Fibroblast of pulmonary artery (primary cell): ENCODE measurements at regions not wholly inside any gene's neighbourhood (a gene's known extent, or its start where the extent isn't known, plus 50 kb on each side); places are given as distances from the start of the nearest gene placed in this dataset.

Source experiments
- DNase-seq: peaks from one replicate; pipeline ENCODE4 v3.0.0-alpha.2; 2010; ENCODE audit warnings: low read depth
- H3K4me3 ChIP-seq: replicated peaks from 2 replicates; pipeline ENCODE4 v1.5.1; 2011; ENCODE audit warnings: low read depth, mild to moderate bottlenecking, control low read depth, low read length, moderate library complexity
- CTCF ChIP-seq: IDR thresholded peaks from 2 replicates; pipeline ENCODE4 v1.5.1; 2011; ENCODE audit warnings: mild to moderate bottlenecking, control low read depth, low read length, inconsistent platforms; ENCODE audit errors: missing control alignments

GRCh38 chr15:35746121-35746520 is 200.2 kb upstream of the DPH6 start:
- TF ChIP-seq CTCF, result no peak
- peak; percentile 76 for DNase-seq
- H3K4me3 ChIP-seq, result no peak overlapping the region

GRCh38 chr15:35748105-35748504 is 202.1 kb upstream of the DPH6 start:
- TF ChIP-seq CTCF, result no peak
- no peak overlapping the region for H3K4me3 ChIP-seq
- no peak for DNase-seq

- H3K4me3 ChIP-seq, result no peak overlapping the region
- TF ChIP-seq CTCF, result no peak
- DNase-seq, result no peak
These were observed 204.1 kb upstream of the DPH6 start for GRCh38 chr15:35750051-35750450.

GRCh38 chr15:35751413-35752133 is 205.6 kb upstream of the DPH6 start:
- peak; percentile 78 for TF ChIP-seq CTCF
- peak; percentile 88 for DNase-seq
- H3K4me3 ChIP-seq, result no peak overlapping the region

GRCh38 chr15:35752134-35752466 is 206.1 kb upstream of the DPH6 start:
- H3K4me3 ChIP-seq, result no peak overlapping the region
- no peak for TF ChIP-seq CTCF
- no peak for DNase-seq

GRCh38 chr15:35753486-35753885 is 207.5 kb upstream of the DPH6 start:
- DNase-seq, result peak; percentile 23
- H3K4me3 ChIP-seq, result no peak overlapping the region
- no peak for TF ChIP-seq CTCF

GRCh38 chr15:35755237-35755802 is 209.4 kb upstream of the DPH6 start:
- TF ChIP-seq CTCF, result no peak
- H3K4me3 ChIP-seq, result no peak overlapping the region
- DNase-seq, result no peak
